Loucy (cell line): ENCODE measurements at regions not wholly inside any gene's neighbourhood (a gene's known extent, or its start where the extent isn't known, plus 50 kb on each side); places are given as distances from the start of the nearest gene placed in this dataset.

ENCODE experiments used
- CTCF ChIP-seq: fragments of 200-600 bp; sonication (generic); conservative IDR thresholded peaks from 2 replicates; pipeline ENCODE4 v1.5.1; 2014; ENCODE audit warnings: mild to moderate bottlenecking, antibody characterized with exemption, low read length
- EZH2phosphoT487 ChIP-seq: fragments of 200-600 bp; IDR thresholded peaks from 2 replicates; pipeline ENCODE4 v1.6.1; 2018; ENCODE audit warnings: antibody characterized with exemption, mild to moderate bottlenecking, moderate library complexity, borderline replicate concordance

GRCh38 chr6:123742626-123743025 is 61.0 kb upstream of the NKAIN2 start:
- TF ChIP-seq CTCF (no peak), EZH2phosphoT487 (no peak)
